ENCODE measurements at regions not wholly inside any gene's neighbourhood (a gene's known extent, or its start where the extent isn't known, plus 50 kb on each side); places are given as distances from the start of the nearest gene placed in this dataset.
"Not testable (repeated sequence)": the region's sequence is repeated elsewhere in the genome, so short reads cannot be mapped to it uniquely, and the experiment has no call there.

DNA sequence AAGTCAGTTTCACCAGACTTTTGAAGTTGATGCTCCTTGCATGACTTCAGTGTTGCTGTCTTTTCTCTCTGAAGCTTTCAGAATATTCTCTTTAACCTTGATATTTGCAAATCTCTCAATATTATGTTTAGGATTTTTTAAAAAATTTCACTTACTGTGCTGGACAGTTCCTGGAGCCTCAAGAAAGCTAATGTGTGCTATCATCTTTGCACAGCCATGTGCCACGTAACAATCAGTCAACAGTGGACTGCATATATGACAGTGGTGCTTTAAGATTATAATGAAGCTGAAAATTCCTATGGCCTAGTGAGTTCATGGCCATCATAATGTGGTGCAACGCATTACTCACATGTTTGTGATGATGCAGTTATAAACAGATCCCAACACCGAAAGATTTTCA lies 59.1 kb upstream of the OGFRL1 start:
- H3K79me2 ChIP-seq (ENCODE audit: low read length): no peaks in the 10 kb centered on the region
- no peaks in the 10 kb centered on the region for H4K20me1 ChIP-seq (ENCODE audit: insufficient read depth, low read length)
- no peaks in the 10 kb centered on the region for H3K27me3 ChIP-seq (replicated peaks; ENCODE audit: insufficient read depth, low read length)
- no peak overlapping the region for H3K9ac ChIP-seq (ENCODE audit: low read length)
- no peak for TF ChIP-seq EZH2phosphoT487 (IDR thresholded peaks at IDR 0.05; ENCODE audit: low read length)
- TF ChIP-seq, protein P1, sequence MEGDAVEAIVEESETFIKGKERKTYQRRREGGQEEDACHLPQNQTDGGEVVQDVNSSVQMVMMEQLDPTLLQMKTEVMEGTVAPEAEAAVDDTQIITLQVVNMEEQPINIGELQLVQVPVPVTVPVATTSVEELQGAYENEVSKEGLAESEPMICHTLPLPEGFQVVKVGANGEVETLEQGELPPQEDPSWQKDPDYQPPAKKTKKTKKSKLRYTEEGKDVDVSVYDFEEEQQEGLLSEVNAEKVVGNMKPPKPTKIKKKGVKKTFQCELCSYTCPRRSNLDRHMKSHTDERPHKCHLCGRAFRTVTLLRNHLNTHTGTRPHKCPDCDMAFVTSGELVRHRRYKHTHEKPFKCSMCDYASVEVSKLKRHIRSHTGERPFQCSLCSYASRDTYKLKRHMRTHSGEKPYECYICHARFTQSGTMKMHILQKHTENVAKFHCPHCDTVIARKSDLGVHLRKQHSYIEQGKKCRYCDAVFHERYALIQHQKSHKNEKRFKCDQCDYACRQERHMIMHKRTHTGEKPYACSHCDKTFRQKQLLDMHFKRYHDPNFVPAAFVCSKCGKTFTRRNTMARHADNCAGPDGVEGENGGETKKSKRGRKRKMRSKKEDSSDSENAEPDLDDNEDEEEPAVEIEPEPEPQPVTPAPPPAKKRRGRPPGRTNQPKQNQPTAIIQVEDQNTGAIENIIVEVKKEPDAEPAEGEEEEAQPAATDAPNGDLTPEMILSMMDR (IDR thresholded peaks at IDR 0.05; ENCODE audit: low read length): no peak
- no peak for TF ChIP-seq EZH2 (optimal IDR thresholded peaks at IDR 0.05; ENCODE audit: low read depth, low read length)
- no peaks in the 10 kb centered on the region for H3K4me1 ChIP-seq (ENCODE audit: low read length)
- no peaks in the 10 kb centered on the region for H3F3A ChIP-seq (ENCODE audit: insufficient read depth, low read length)
- H3K9me3 ChIP-seq (replicated peaks; ENCODE audit: insufficient read depth, low read length): no peaks in the 10 kb centered on the region
- DNase-seq: no peak
- no peaks in the 10 kb centered on the region for H3K9me2 ChIP-seq (replicated peaks; ENCODE audit: insufficient read depth, low read length)
- no peak overlapping the region for H3K4me3 ChIP-seq (ENCODE audit: low read length)
- H3K4me2 ChIP-seq (ENCODE audit: low read depth, low read length): no peak overlapping the region
- no peaks in the 10 kb centered on the region for H3K36me3 ChIP-seq (replicated peaks; ENCODE audit: insufficient read depth, low read length)
- no peak overlapping the region for H3K27ac ChIP-seq (ENCODE audit: low read length)
- no peak overlapping the region for H2AFZ ChIP-seq (ENCODE audit: low read length)

DNA sequence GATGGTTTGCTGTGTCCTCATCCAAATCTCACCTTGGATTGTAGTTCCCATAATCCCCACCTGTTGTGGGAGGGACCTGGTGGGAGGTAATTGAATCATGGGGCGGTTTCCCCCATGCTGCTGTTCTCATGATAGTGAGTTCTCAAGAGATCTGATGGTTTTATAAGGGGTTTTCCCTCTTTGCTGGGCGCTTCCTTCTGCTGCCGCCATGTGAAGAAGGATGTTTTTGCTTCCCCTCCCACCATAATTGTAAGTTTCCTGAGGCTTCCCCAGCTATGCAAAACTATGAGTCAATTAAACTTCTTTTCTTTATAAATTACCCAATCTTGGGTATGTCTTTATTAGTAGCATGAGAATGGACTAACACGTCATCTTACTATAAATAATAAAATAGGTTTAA lies 55.7 kb upstream of the OGFRL1 start:
- not testable (repeated sequence) for H3K4me1 ChIP-seq (ENCODE audit: low read length); H3F3A ChIP-seq (ENCODE audit: insufficient read depth, low read length); H3K9ac ChIP-seq (ENCODE audit: low read length); H3K4me3 ChIP-seq (ENCODE audit: low read length); H3K27ac ChIP-seq (ENCODE audit: low read length); H3K36me3 ChIP-seq (replicated peaks; ENCODE audit: insufficient read depth, low read length); DNase-seq; H4K20me1 ChIP-seq (ENCODE audit: insufficient read depth, low read length); H3K9me2 ChIP-seq (replicated peaks; ENCODE audit: insufficient read depth, low read length); H2AFZ ChIP-seq (ENCODE audit: low read length); H3K9me3 ChIP-seq (replicated peaks; ENCODE audit: insufficient read depth, low read length); H3K79me2 ChIP-seq (ENCODE audit: low read length); H3K27me3 ChIP-seq (replicated peaks; ENCODE audit: insufficient read depth, low read length); H3K4me2 ChIP-seq (ENCODE audit: low read depth, low read length)

DNA sequence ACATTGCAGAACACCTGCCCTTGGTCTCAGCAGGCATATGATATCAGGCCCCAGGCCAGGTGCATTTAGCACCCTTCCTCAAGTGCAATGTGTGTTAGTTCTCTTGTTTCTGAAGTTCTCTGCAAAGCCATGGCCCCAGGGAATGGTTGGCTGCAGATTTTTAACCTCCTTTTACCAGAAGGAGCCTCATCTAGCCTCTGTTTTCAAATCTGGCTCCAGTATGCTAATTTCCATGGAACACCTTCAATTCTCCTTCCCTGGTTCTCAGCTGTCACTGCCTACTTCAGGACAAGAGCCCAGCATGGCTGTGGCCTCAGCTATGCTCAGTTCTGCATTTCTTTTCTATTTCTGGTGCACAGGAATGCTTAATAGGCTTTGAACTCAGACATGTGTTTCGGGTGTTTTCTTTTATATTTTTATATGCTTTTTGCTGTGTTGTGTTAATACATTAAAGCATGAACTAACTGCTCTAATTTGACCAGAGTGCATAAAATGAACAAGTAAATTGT lies 51.6 kb upstream of the OGFRL1 start:
- Histone ChIP-seq H3F3A (ENCODE audit: insufficient read depth, low read length) (no peaks in the 10 kb centered on the region), H3K27me3 (replicated peaks; ENCODE audit: insufficient read depth, low read length) (no peaks in the 10 kb centered on the region), H3K9me3 (replicated peaks; ENCODE audit: insufficient read depth, low read length) (no peaks in the 10 kb centered on the region), H3K9ac (ENCODE audit: low read length) (no peak overlapping the region), H3K4me2 (ENCODE audit: low read depth, low read length) (peak overlapping the region; percentile 31; the same call in 1 of the 2 replicates), H3K79me2 (ENCODE audit: low read length) (no peaks in the 10 kb centered on the region), H3K9me2 (replicated peaks; ENCODE audit: insufficient read depth, low read length) (no peaks in the 10 kb centered on the region), H3K4me3 (ENCODE audit: low read length) (no peak overlapping the region), H3K4me1 (ENCODE audit: low read length) (peaks cover 9% of the 10 kb centered on the region; the same call in 1 of the 2 replicates), H3K36me3 (replicated peaks; ENCODE audit: insufficient read depth, low read length) (no peaks in the 10 kb centered on the region), H2AFZ (ENCODE audit: low read length) (peak overlapping the region; percentile 14; the same call in 1 of the 2 replicates), H3K27ac (ENCODE audit: low read length) (peak overlapping the region; percentile 43; the same call in 1 of the 2 replicates), H4K20me1 (ENCODE audit: insufficient read depth, low read length) (no peaks in the 10 kb centered on the region)
- no peak for DNase-seq
- TF ChIP-seq EZH2 (optimal IDR thresholded peaks at IDR 0.05; ENCODE audit: low read depth, low read length) (no peak), EZH2phosphoT487 (IDR thresholded peaks at IDR 0.05; ENCODE audit: low read length) (no peak)
- TF ChIP-seq, protein P1 (IDR thresholded peaks at IDR 0.05; ENCODE audit: low read length): no peak

DNA sequence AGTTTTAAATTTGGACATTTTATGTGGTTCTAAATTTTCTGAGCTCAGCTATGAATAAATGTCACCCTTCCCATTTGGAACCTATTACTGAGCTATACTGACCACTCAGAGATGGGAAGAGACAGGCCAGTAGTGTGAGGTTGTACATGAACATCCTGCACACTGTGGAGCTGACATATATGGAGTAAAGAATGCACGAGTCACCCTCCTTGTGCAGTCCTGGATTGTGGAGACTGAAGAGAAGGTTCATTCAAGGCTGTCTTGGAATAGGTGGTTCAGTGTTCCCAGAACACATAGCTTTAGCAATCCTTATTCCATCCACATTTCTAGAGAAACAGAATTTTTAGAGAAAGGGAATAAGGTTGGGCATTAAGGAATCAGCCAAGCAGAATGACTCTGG lies 50.3 kb upstream of the OGFRL1 start:
- H3K4me1 ChIP-seq (ENCODE audit: low read length): peaks cover 9% of the 10 kb centered on the region; the same call in 1 of the 2 replicates
- no peaks in the 10 kb centered on the region for H3K79me2 ChIP-seq (ENCODE audit: low read length)
- no peak overlapping the region for H3K9ac ChIP-seq (ENCODE audit: low read length)
- TF ChIP-seq EZH2phosphoT487 (IDR thresholded peaks at IDR 0.05; ENCODE audit: low read length) (no peak), EZH2 (optimal IDR thresholded peaks at IDR 0.05; ENCODE audit: low read depth, low read length) (no peak)
- TF ChIP-seq, protein P1 (IDR thresholded peaks at IDR 0.05; ENCODE audit: low read length): no peak
- H3K4me2 ChIP-seq (ENCODE audit: low read depth, low read length): no peak overlapping the region
- H3K4me3 ChIP-seq (ENCODE audit: low read length): no peak overlapping the region
- H4K20me1 ChIP-seq (ENCODE audit: insufficient read depth, low read length): no peaks in the 10 kb centered on the region
- H3K27me3 ChIP-seq (replicated peaks; ENCODE audit: insufficient read depth, low read length): no peaks in the 10 kb centered on the region
- no peak overlapping the region for H3K27ac ChIP-seq (ENCODE audit: low read length)
- no peaks in the 10 kb centered on the region for H3K9me2 ChIP-seq (replicated peaks; ENCODE audit: insufficient read depth, low read length)
- H3K36me3 ChIP-seq (replicated peaks; ENCODE audit: insufficient read depth, low read length): no peaks in the 10 kb centered on the region
- no peak for DNase-seq
- no peak overlapping the region for H2AFZ ChIP-seq (ENCODE audit: low read length)
- H3K9me3 ChIP-seq (replicated peaks; ENCODE audit: insufficient read depth, low read length): no peaks in the 10 kb centered on the region
- no peaks in the 10 kb centered on the region for H3F3A ChIP-seq (ENCODE audit: insufficient read depth, low read length)

Data from MM.1S (cell line).